ENCODE measurements at regions not wholly inside any gene's neighbourhood (a gene's known extent, or its start where the extent isn't known, plus 50 kb on each side); places are given as distances from the start of the nearest gene placed in this dataset.

DNA sequence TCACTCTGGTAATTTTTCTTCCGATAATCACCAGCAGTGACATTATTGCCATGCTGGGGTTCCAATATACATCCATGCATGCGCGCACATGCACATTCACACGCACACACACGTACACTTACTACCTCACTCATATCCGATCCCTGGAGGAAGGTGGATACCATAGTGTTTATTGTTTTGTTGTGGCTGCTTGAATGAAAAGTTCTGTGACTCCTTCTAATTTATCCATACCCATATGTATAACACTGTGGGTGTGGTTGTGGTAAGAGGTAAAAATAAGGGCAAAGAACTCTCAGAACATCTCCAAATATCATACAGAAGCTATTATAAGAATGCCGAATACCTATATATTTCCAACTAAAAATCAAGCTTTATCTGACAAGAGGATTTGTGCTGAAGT, 407.8 kb upstream of the PODXL start:
- Histone ChIP-seq H3K4me2 (ENCODE audit: low read length) (no peak overlapping the region), H3K4me3 (ENCODE audit: low read depth, low read length, poor library complexity, severe bottlenecking) (no peak overlapping the region), H3K27ac (ENCODE audit: low read depth, low read length, poor library complexity, severe bottlenecking) (no peak overlapping the region), H3K36me3 (ENCODE audit: insufficient read depth, low read length) (no peaks in the 10 kb centered on the region), H3K27me3 (ENCODE audit: insufficient read depth, low read length) (no peaks in the 10 kb centered on the region), H2AFZ (ENCODE audit: low read length) (no peak overlapping the region), H3K4me1 (ENCODE audit: insufficient read depth, low read length, severe bottlenecking) (no peaks in the 10 kb centered on the region), H3K79me2 (ENCODE audit: insufficient read depth, low read length) (no peaks in the 10 kb centered on the region), H3F3A (ENCODE audit: insufficient read depth, low read length) (no peaks in the 10 kb centered on the region), H3K9me2 (ENCODE audit: low read depth, low read length) (no peaks in the 10 kb centered on the region), H4K20me1 (ENCODE audit: insufficient read depth, low read length) (no peaks in the 10 kb centered on the region), H3K9me3 (ENCODE audit: low read length) (no peaks in the 10 kb centered on the region), H3K9ac (ENCODE audit: low read length) (no peak overlapping the region)
- TF ChIP-seq CTCF (IDR thresholded peaks at IDR 0.05; ENCODE audit: low read length) (no peak), EZH2 (IDR thresholded peaks at IDR 0.05; ENCODE audit: borderline replicate concordance, low read length) (no peak)

DNA sequence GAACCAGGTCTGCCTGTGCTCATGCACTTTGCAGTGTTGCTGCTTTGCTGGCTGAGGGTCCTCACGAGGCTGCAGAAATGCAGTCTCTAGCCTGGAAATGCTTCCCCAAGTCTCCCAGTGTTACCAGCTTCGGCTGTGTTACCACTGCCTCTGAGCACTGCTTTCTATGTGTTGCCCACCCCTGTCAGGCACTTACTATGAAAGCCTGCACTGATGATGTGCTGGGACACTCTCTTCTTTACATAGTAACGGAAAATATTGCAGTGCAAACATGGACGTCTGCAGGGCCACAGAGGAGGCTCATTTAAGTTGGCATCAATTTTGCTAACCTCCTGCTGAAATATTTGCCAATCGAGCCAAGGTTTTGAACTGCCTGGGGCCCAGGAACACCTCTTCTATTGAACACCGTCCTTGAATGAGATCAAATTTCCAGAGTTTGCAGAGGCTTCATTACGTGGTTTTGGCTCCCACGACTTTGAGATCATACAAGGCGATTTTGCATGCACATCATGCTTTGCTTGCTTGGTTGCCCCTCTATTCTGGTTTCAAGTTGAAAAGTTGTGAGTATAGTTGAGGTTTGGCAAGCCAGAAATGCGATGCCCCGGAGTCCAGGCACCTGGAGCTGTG, 404.7 kb upstream of the PODXL start:
- Histone ChIP-seq H3K36me3 (ENCODE audit: insufficient read depth, low read length) (no peaks in the 10 kb centered on the region), H3F3A (ENCODE audit: insufficient read depth, low read length) (no peaks in the 10 kb centered on the region), H3K9me3 (ENCODE audit: low read length) (no peaks in the 10 kb centered on the region), H2AFZ (ENCODE audit: low read length) (no peak overlapping the region), H3K27ac (ENCODE audit: low read depth, low read length, poor library complexity, severe bottlenecking) (no peak overlapping the region), H3K4me3 (ENCODE audit: low read depth, low read length, poor library complexity, severe bottlenecking) (no peak overlapping the region), H3K79me2 (ENCODE audit: insufficient read depth, low read length) (no peaks in the 10 kb centered on the region), H3K9ac (ENCODE audit: low read length) (no peak overlapping the region), H3K4me2 (ENCODE audit: low read length) (no peak overlapping the region), H3K27me3 (ENCODE audit: insufficient read depth, low read length) (no peaks in the 10 kb centered on the region), H4K20me1 (ENCODE audit: insufficient read depth, low read length) (no peaks in the 10 kb centered on the region), H3K4me1 (ENCODE audit: insufficient read depth, low read length, severe bottlenecking) (no peaks in the 10 kb centered on the region), H3K9me2 (ENCODE audit: low read depth, low read length) (no peaks in the 10 kb centered on the region)
- TF ChIP-seq CTCF (IDR thresholded peaks at IDR 0.05; ENCODE audit: low read length) (no peak), EZH2 (IDR thresholded peaks at IDR 0.05; ENCODE audit: borderline replicate concordance, low read length) (no peak)

- Histone ChIP-seq H3K79me2 (ENCODE audit: insufficient read depth, low read length) (no peaks in the 10 kb centered on the region), H3K4me2 (ENCODE audit: low read length) (no peak overlapping the region), H3K9me3 (ENCODE audit: low read length) (no peaks in the 10 kb centered on the region), H3K4me3 (ENCODE audit: low read depth, low read length, poor library complexity, severe bottlenecking) (no peak overlapping the region), H2AFZ (ENCODE audit: low read length) (no peak overlapping the region), H4K20me1 (ENCODE audit: insufficient read depth, low read length) (no peaks in the 10 kb centered on the region), H3F3A (ENCODE audit: insufficient read depth, low read length) (no peaks in the 10 kb centered on the region), H3K9ac (ENCODE audit: low read length) (no peak overlapping the region), H3K9me2 (ENCODE audit: low read depth, low read length) (no peaks in the 10 kb centered on the region), H3K27ac (ENCODE audit: low read depth, low read length, poor library complexity, severe bottlenecking) (no peak overlapping the region), H3K27me3 (ENCODE audit: insufficient read depth, low read length) (no peaks in the 10 kb centered on the region), H3K4me1 (ENCODE audit: insufficient read depth, low read length, severe bottlenecking) (no peaks in the 10 kb centered on the region), H3K36me3 (ENCODE audit: insufficient read depth, low read length) (no peaks in the 10 kb centered on the region)
- TF ChIP-seq EZH2 (IDR thresholded peaks at IDR 0.05; ENCODE audit: borderline replicate concordance, low read length) (no peak), CTCF (IDR thresholded peaks at IDR 0.05; ENCODE audit: low read length) (no peak)
Observed at GRCh38 chr7:131959106-131959812, 402.8 kb upstream of the PODXL start.
